ENCODE measurements at regions not wholly inside any gene's neighbourhood (a gene's known extent, or its start where the extent isn't known, plus 50 kb on each side); places are given as distances from the start of the nearest gene placed in this dataset.

GRCh38 chr2:67828066-67828465 lies 234.7 kb downstream of the C1D start:
- Histone ChIP-seq H3K4me3 (no peak overlapping the region), H3K36me3 (ENCODE audit: control insufficient read depth in 4 of 4, insufficient read depth in 4 of 4, low read length in 4 of 4) (no peaks in the 10 kb centered on the region), H3K27me3 (ENCODE audit: control insufficient read depth in 3 of 3, insufficient read depth in 3 of 3, low read length in 2 of 3) (no peaks in the 10 kb centered on the region), H3K4me1 (ENCODE audit: control insufficient read depth in 5 of 5, insufficient read depth in 5 of 5, low read length in 5 of 5) (no peaks in the 10 kb centered on the region), H3K9me3 (ENCODE audit: control insufficient read depth in 4 of 4, insufficient read depth in 3 of 4, low read length in 3 of 4) (no peaks in the 10 kb centered on the region), H3K27ac (ENCODE audit: low read depth in 1 of 2, low read length in 1 of 2) (no peak overlapping the region), H3K9ac (ENCODE audit: insufficient read depth in 1 of 2, low read length in 2 of 2) (no peak overlapping the region)
- WGBS, 2 donors = 56 to 85% methylated on average over 2 of the region's 2 CpGs
- ATAC-seq (ENCODE audit: insufficient read depth, low FRiP score) (no peak), DNase-seq (peak in 1 of 3 donors; percentile 39)
- TF ChIP-seq CTCF (IDR thresholded peaks at IDR 0.05; ENCODE audit: control extremely low read depth, extremely low read depth) = no peak

DNA sequence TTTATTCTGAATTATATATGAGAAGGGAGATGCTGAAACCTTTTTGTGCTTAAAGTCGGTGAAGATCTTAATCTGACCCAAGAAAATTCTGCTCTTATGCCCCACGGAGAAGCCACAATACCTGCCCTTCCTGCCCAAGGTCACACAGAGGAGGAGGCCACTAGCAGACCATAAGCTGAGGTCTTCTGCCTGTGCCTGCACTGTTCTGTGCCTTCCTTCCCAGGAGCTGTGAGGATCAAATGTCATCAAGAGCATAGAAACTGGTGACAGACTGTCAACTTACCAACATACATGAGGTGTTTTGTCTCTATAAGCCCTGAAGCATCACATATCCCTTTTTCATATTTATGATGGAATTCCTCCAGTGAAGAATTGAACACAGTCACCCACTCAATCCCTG lies 233.3 kb downstream of the C1D start:
- TF ChIP-seq CTCF (IDR thresholded peaks at IDR 0.05; ENCODE audit: control extremely low read depth, extremely low read depth) = no peak
- 91 to 98% methylated on average over 2 of the region's 2 CpGs for WGBS, 2 donors
- no peaks in the 10 kb centered on the region for H3K27me3 ChIP-seq (ENCODE audit: control insufficient read depth in 3 of 3, insufficient read depth in 3 of 3, low read length in 2 of 3)
- ATAC-seq (ENCODE audit: insufficient read depth, low FRiP score) (no peak), DNase-seq (no peak)
- no peak overlapping the region for H3K4me3 ChIP-seq
- H3K9ac ChIP-seq (ENCODE audit: insufficient read depth in 1 of 2, low read length in 2 of 2) = no peak overlapping the region
- H3K36me3 ChIP-seq (ENCODE audit: control insufficient read depth in 4 of 4, insufficient read depth in 4 of 4, low read length in 4 of 4) = no peaks in the 10 kb centered on the region
- no peaks in the 10 kb centered on the region for H3K9me3 ChIP-seq (ENCODE audit: control insufficient read depth in 4 of 4, insufficient read depth in 3 of 4, low read length in 3 of 4)
- no peak overlapping the region for H3K27ac ChIP-seq (ENCODE audit: low read depth in 1 of 2, low read length in 1 of 2)
- H3K4me1 ChIP-seq (ENCODE audit: control insufficient read depth in 5 of 5, insufficient read depth in 5 of 5, low read length in 5 of 5) = no peaks in the 10 kb centered on the region

GRCh38 chr2:67833632-67834031 lies 229.2 kb downstream of the C1D start:
- Histone ChIP-seq H3K36me3 (ENCODE audit: control insufficient read depth in 4 of 4, insufficient read depth in 4 of 4, low read length in 4 of 4) (no peaks in the 10 kb centered on the region), H3K27me3 (ENCODE audit: control insufficient read depth in 3 of 3, insufficient read depth in 3 of 3, low read length in 2 of 3) (no peaks in the 10 kb centered on the region), H3K4me1 (ENCODE audit: control insufficient read depth in 5 of 5, insufficient read depth in 5 of 5, low read length in 5 of 5) (no peaks in the 10 kb centered on the region), H3K9me3 (ENCODE audit: control insufficient read depth in 4 of 4, insufficient read depth in 3 of 4, low read length in 3 of 4) (no peaks in the 10 kb centered on the region), H3K4me3 (no peak overlapping the region), H3K9ac (ENCODE audit: insufficient read depth in 1 of 2, low read length in 2 of 2) (no peak overlapping the region), H3K27ac (ENCODE audit: low read depth in 1 of 2, low read length in 1 of 2) (no peak overlapping the region)
- DNase-seq = no peak
- 94 to 97% methylated on average over 5 of the region's 5 CpGs for WGBS, 2 donors
- ATAC-seq (ENCODE audit: insufficient read depth, low FRiP score) = no peak
- no peak for TF ChIP-seq CTCF (IDR thresholded peaks at IDR 0.05; ENCODE audit: control extremely low read depth, extremely low read depth)

- H3K4me1 ChIP-seq (ENCODE audit: control insufficient read depth in 5 of 5, insufficient read depth in 5 of 5, low read length in 5 of 5) = peaks cover 0 to 1% (median 0%) of the 10 kb centered on the region in 5 donors
- no peak overlapping the region for H3K9ac ChIP-seq (ENCODE audit: insufficient read depth in 1 of 2, low read length in 2 of 2)
- H3K9me3 ChIP-seq (ENCODE audit: control insufficient read depth in 4 of 4, insufficient read depth in 3 of 4, low read length in 3 of 4) = no peaks in the 10 kb centered on the region
- H3K4me3 ChIP-seq = no peak overlapping the region
- no peaks in the 10 kb centered on the region for H3K36me3 ChIP-seq (ENCODE audit: control insufficient read depth in 4 of 4, insufficient read depth in 4 of 4, low read length in 4 of 4)
- DNase-seq (no peak), ATAC-seq (ENCODE audit: insufficient read depth, low FRiP score) (no peak)
- no peak for TF ChIP-seq CTCF (IDR thresholded peaks at IDR 0.05; ENCODE audit: control extremely low read depth, extremely low read depth)
- WGBS, 2 donors = 84 to 89% methylated on average over 7 of the region's 7 CpGs
- no peak overlapping the region for H3K27ac ChIP-seq (ENCODE audit: low read depth in 1 of 2, low read length in 1 of 2)
- no peaks in the 10 kb centered on the region for H3K27me3 ChIP-seq (ENCODE audit: control insufficient read depth in 3 of 3, insufficient read depth in 3 of 3, low read length in 2 of 3)
Observed at GRCh38 chr2:67834482-67834881, 228.3 kb downstream of the C1D start.
